Right ventricle myocardium superior (tissue), 1 donor: ENCODE measurements at regions not wholly inside any gene's neighbourhood (a gene's known extent, or its start where the extent isn't known, plus 50 kb on each side); places are given as distances from the start of the nearest gene placed in this dataset.
A peak's percentile ranks its signal among the peaks of the same experiment; 100 is the strongest.

Source experiments
- ATAC-seq: fragments of 200-7000 bp; cut with Tn5 transposase; one replicate; pipeline ENCODE4 v1.9.1; 2020; ENCODE audit warnings: mild to moderate bottlenecking; ENCODE audit not compliant: poor library complexity
- DNase-seq: peaks from one replicate; pipeline ENCODE4 v3.0.0-alpha.2; 2020
- intact Hi-C: fragments of 100-400 bp; cut with DNase I; formaldehyde crosslinking; loops from one replicate; pipeline ENCODE4 v1.11.2; 2022
- donor health status: DM: no; HTN: yes; CAD: no; lungs with severe emphysema.

GRCh38 chr6:134534708-134535149 is 216.8 kb upstream of the SGK1 start:
- DNase-seq (no peak), ATAC-seq (peak; percentile 22)
- intact Hi-C loops = no loop called here

GRCh38 chr6:134533991-134534390 is 216.1 kb upstream of the SGK1 start:
- peak; percentile 50 for ATAC-seq
- intact Hi-C loops = no loop called here
- DNase-seq = no peak

- no peak for DNase-seq
- ATAC-seq = no peak
- intact Hi-C loops = no loop called here
Measured at GRCh38 chr6:134532694-134533624, 215.0 kb upstream of the SGK1 start.

GRCh38 chr6:134531611-134532010 is 213.7 kb upstream of the SGK1 start:
- intact Hi-C loops = no loop called here
- peak; percentile 89 for ATAC-seq
- no peak for DNase-seq

GRCh38 chr6:134531188-134531551 is 213.3 kb upstream of the SGK1 start:
- intact Hi-C loops = no loop called here
- DNase-seq = no peak
- no peak for ATAC-seq

- ATAC-seq (no peak), DNase-seq (no peak)
- intact Hi-C loops = no loop called here
Measured at GRCh38 chr6:134529921-134530320, 212.0 kb upstream of the SGK1 start.

GRCh38 chr6:134529305-134529704 is 211.4 kb upstream of the SGK1 start:
- intact Hi-C loops = no loop called here
- DNase-seq (no peak), ATAC-seq (no peak)

GRCh38 chr6:134527108-134527787 is 209.3 kb upstream of the SGK1 start:
- no peak for DNase-seq
- ATAC-seq = no peak
- intact Hi-C loops = no loop called here

GRCh38 chr6:134525190-134525868 is 207.4 kb upstream of the SGK1 start:
- DNase-seq (no peak), ATAC-seq (peak; percentile 67)
- intact Hi-C loops = no loop called here

GRCh38 chr6:134523903-134524650 is 206.2 kb upstream of the SGK1 start:
- DNase-seq (no peak), ATAC-seq (no peak)
- intact Hi-C loops = no loop called here

- ATAC-seq = no peak
- DNase-seq = no peak
- intact Hi-C loops = no loop called here
Measured at GRCh38 chr6:134523051-134523450, 205.1 kb upstream of the SGK1 start.

- no peak for DNase-seq
- no peak for ATAC-seq
- intact Hi-C loops = no loop called here
Measured at GRCh38 chr6:134521116-134521501, 203.2 kb upstream of the SGK1 start.

- DNase-seq (no peak), ATAC-seq (no peak)
- intact Hi-C loops = no loop called here
Measured at GRCh38 chr6:134520181-134521115, 202.5 kb upstream of the SGK1 start.

- intact Hi-C loops = loop anchor here (10.0 kb wide), 1 partner anchor 345 kb away; no protein-coding TSS in a partner anchor
- DNase-seq (peak; percentile 60), ATAC-seq (no peak)
Measured at GRCh38 chr6:134519465-134519864, 201.6 kb upstream of the SGK1 start.

- intact Hi-C loops = loop anchor here (10.0 kb wide), 1 partner anchor 343 kb away; no protein-coding TSS in a partner anchor
- ATAC-seq = no peak
- DNase-seq = no peak
Measured at GRCh38 chr6:134517868-134518267, 200.0 kb upstream of the SGK1 start.

GRCh38 chr6:134517145-134517658 is 199.3 kb upstream of the SGK1 start:
- ATAC-seq (peak; percentile 96), DNase-seq (peak; percentile 87)
- intact Hi-C loops = loop anchor here (10.0 kb wide), 1 partner anchor 342 kb away; no protein-coding TSS in a partner anchor

- no peak for DNase-seq
- no peak for ATAC-seq
- intact Hi-C loops = loop anchor here (10.0 kb wide), 1 partner anchor 342 kb away; no protein-coding TSS in a partner anchor
Measured at GRCh38 chr6:134516582-134516981, 198.7 kb upstream of the SGK1 start.
